ENCODE measurements at regions not wholly inside any gene's neighbourhood (a gene's known extent, or its start where the extent isn't known, plus 50 kb on each side); places are given as distances from the start of the nearest gene placed in this dataset.

DNA sequence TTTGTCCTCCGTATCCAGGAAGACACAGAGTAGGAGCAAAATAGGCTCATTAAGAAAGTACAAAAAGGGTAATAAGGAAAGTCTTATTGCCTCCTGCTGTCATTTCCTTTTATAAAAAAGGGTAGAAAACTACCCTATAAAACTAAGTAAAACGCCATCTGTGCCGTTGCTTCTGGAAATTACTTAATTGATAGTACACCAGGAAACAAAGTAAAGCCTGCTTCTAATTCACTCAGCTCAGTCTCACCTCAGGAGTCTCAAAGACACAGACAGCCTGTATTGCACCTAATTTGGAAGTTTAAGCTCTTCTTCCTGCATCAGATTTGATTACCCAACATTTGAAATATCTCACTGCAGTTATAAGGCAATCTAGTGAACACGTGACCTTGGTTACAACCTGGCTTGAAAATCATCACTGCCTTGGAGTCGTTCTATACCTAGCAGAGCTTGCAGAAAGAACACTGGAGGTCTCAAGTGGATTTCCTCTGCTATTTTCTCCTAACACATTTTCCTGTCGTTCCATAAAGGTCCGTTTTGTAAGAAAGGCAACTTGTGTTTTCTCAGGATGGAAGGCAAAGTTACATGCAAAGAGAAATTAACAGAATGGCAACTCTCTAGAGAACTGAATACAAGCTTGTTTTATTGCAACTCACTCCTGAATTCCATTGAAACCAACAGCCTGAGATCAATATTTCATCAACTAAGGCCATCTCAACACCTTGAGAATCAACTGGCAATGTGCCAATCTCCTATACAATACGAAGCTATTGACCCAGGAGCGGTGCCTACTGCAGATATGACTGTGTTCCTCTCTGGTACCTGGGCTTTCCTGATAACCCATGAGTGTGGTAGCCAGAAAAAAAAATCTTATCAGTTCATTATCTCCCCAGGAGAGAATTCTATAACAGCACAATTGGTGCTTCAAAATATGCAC lies 203.3 kb upstream of the LMCD1 start:
- no peak for TF ChIP-seq EZH2 (IDR thresholded peaks at IDR 0.05; ENCODE audit: borderline replicate concordance, low read depth, low read length, poor library complexity, severe bottlenecking)
- TF ChIP-seq, protein P1, sequence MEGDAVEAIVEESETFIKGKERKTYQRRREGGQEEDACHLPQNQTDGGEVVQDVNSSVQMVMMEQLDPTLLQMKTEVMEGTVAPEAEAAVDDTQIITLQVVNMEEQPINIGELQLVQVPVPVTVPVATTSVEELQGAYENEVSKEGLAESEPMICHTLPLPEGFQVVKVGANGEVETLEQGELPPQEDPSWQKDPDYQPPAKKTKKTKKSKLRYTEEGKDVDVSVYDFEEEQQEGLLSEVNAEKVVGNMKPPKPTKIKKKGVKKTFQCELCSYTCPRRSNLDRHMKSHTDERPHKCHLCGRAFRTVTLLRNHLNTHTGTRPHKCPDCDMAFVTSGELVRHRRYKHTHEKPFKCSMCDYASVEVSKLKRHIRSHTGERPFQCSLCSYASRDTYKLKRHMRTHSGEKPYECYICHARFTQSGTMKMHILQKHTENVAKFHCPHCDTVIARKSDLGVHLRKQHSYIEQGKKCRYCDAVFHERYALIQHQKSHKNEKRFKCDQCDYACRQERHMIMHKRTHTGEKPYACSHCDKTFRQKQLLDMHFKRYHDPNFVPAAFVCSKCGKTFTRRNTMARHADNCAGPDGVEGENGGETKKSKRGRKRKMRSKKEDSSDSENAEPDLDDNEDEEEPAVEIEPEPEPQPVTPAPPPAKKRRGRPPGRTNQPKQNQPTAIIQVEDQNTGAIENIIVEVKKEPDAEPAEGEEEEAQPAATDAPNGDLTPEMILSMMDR (conservative IDR thresholded peaks at IDR 0.05; ENCODE audit: low read depth, low read length): no peak

Data from A673 (cell line).